H9 (cell line): ENCODE measurements at regions not wholly inside any gene's neighbourhood (a gene's known extent, or its start where the extent isn't known, plus 50 kb on each side); places are given as distances from the start of the nearest gene placed in this dataset.

Source experiments
- DNase-seq: peaks from one replicate; pipeline ENCODE4 v3.0.0-alpha.2; 2017
- H2AFZ ChIP-seq: one replicate; pipeline ENCODE4 v1.6.1; 2013; ENCODE audit warnings: mild to moderate bottlenecking, low read length, control low read depth, moderate library complexity
- H2AK5ac ChIP-seq: 2 replicates; pipeline ENCODE4 v1.6.1; 2013; ENCODE audit warnings: low read length, control low read depth, mixed read lengths; ENCODE audit not compliant: insufficient read length
- H2BK120ac ChIP-seq: one replicate; pipeline ENCODE4 v1.6.1; 2013; ENCODE audit warnings: low read depth, mild to moderate bottlenecking, low read length, control low read depth, inconsistent platforms; ENCODE audit not compliant: poor library complexity, severe bottlenecking
- H2BK12ac ChIP-seq: 2 replicates; pipeline ENCODE4 v1.6.1; 2013; ENCODE audit warnings: low read length, control low read depth, mixed read lengths, low read depth; ENCODE audit not compliant: insufficient read length
- H2BK15ac ChIP-seq: 2 replicates; pipeline ENCODE4 v1.6.1; 2013; ENCODE audit warnings: low read depth, low read length, control low read depth
- H2BK20ac ChIP-seq: one replicate; pipeline ENCODE4 v1.6.1; 2013; ENCODE audit warnings: low read depth, mild to moderate bottlenecking, low read length, control low read depth, inconsistent platforms; ENCODE audit not compliant: poor library complexity, severe bottlenecking
- H2BK5ac ChIP-seq: 2 replicates; pipeline ENCODE4 v1.6.1; 2013; ENCODE audit warnings: low read length, control low read depth, mixed read lengths; ENCODE audit not compliant: insufficient read length
- H3K14ac ChIP-seq: 2 replicates; pipeline ENCODE4 v1.6.1; 2013; ENCODE audit warnings: low read length, control low read depth; ENCODE audit not compliant: insufficient read depth
- H3K18ac ChIP-seq: 2 replicates; pipeline ENCODE4 v1.6.1; 2013; ENCODE audit warnings: low read depth, mild to moderate bottlenecking, mixed read lengths, low read length, control low read depth; ENCODE audit not compliant: insufficient read length
- H3K23ac ChIP-seq: 2 replicates; pipeline ENCODE4 v1.6.1; 2013; ENCODE audit warnings: low read length, control low read depth, mixed read lengths, low read depth; ENCODE audit not compliant: insufficient read length
- H3K23me2 ChIP-seq: 2 replicates; pipeline ENCODE4 v1.6.1; 2013; ENCODE audit warnings: low read depth, mild to moderate bottlenecking, mixed read lengths, low read length, control low read depth; ENCODE audit not compliant: insufficient read length, poor library complexity, severe bottlenecking
- H3K27ac ChIP-seq: 2 replicates; pipeline ENCODE4 v1.5.1; 2013; ENCODE audit warnings: low read length, control low read depth, mixed read lengths, low read depth; ENCODE audit not compliant: insufficient read length
- H3K27me3 ChIP-seq: 2 replicates; pipeline ENCODE4 v1.6.1; 2013; ENCODE audit warnings: low read length, control low read depth, inconsistent platforms; ENCODE audit not compliant: insufficient read depth
- H3K4ac ChIP-seq: 2 replicates; pipeline ENCODE4 v1.6.1; 2013; ENCODE audit warnings: low read depth, mild to moderate bottlenecking, control low read depth, inconsistent platforms, low read length, moderate library complexity
- H3K4me1 ChIP-seq: 2 replicates; pipeline ENCODE4 v1.6.1; 2013; ENCODE audit warnings: low read length, control low read depth, inconsistent platforms; ENCODE audit not compliant: insufficient read depth
- H3K4me2 ChIP-seq: 2 replicates; pipeline ENCODE4 v1.6.1; 2013; ENCODE audit warnings: low read length, control low read depth, mixed read lengths; ENCODE audit not compliant: insufficient read length, insufficient read depth
- H3K56ac ChIP-seq: 2 replicates; pipeline ENCODE4 v1.6.1; 2013; ENCODE audit warnings: low read depth, mild to moderate bottlenecking, mixed read lengths, low read length, control low read depth; ENCODE audit not compliant: insufficient read length
- H3K79me1 ChIP-seq: 2 replicates; pipeline ENCODE4 v1.6.1; 2013; ENCODE audit warnings: low read depth, mild to moderate bottlenecking, moderate library complexity, low read length, control low read depth, inconsistent platforms; ENCODE audit not compliant: insufficient read depth, poor library complexity, severe bottlenecking
- H3K79me2 ChIP-seq: 2 replicates; pipeline ENCODE4 v1.6.1; 2013; ENCODE audit warnings: low read length, control low read depth, inconsistent platforms; ENCODE audit not compliant: insufficient read depth
- H3K9ac ChIP-seq: 2 replicates; pipeline ENCODE4 v1.6.1; 2013; ENCODE audit warnings: low read length, control low read depth, mixed read lengths; ENCODE audit not compliant: insufficient read length; ENCODE audit errors: extremely low read depth
- H3K9me3 ChIP-seq: one replicate; pipeline ENCODE4 v1.6.1; 2013; ENCODE audit warnings: low read depth, low read length, inconsistent platforms; ENCODE audit not compliant: control insufficient read depth
- H3T11ph ChIP-seq: one replicate; pipeline ENCODE4 v1.6.1; 2013; ENCODE audit warnings: mild to moderate bottlenecking, low read length, control low read depth, inconsistent platforms
- H4K20me1 ChIP-seq: one replicate; pipeline ENCODE4 v1.6.1; 2013; ENCODE audit not compliant: control insufficient read depth, insufficient read length, insufficient read depth
- H4K5ac ChIP-seq: 2 replicates; pipeline ENCODE4 v1.6.1; 2013; ENCODE audit warnings: low read depth, mild to moderate bottlenecking, mixed read lengths, low read length, control low read depth; ENCODE audit not compliant: insufficient read length
- H4K8ac ChIP-seq: replicated peaks from 2 replicates; pipeline ENCODE4 v1.6.1; 2013; ENCODE audit warnings: low read length, control low read depth, mixed read lengths, low read depth; ENCODE audit not compliant: insufficient read length
- H4K91ac ChIP-seq: 2 replicates; pipeline ENCODE4 v1.6.1; 2013; ENCODE audit warnings: low read depth, mild to moderate bottlenecking, moderate library complexity, mixed read lengths, low read length, control low read depth; ENCODE audit not compliant: insufficient read length
- H3K27ac Mint-ChIP-seq, 3 experiments: 2 replicates in 2 of 3; 3 replicates in 1 of 3; pipeline ENCODE4 v1.8.0; 2020 to 2021; ENCODE audit warnings: mixed read lengths in 3 of 3, mild to moderate bottlenecking in 1 of 3, moderate library complexity in 1 of 3
- H3K27me3 Mint-ChIP-seq: 2 replicates; pipeline ENCODE4 v1.8.0; 2021; ENCODE audit warnings: low read depth, mild to moderate bottlenecking, moderate library complexity, mixed read lengths
- H3K36me3 Mint-ChIP-seq, 3 experiments: 2 replicates in 2 of 3; 3 replicates in 1 of 3; pipeline ENCODE4 v1.8.0; 2020 to 2021; ENCODE audit warnings: low read depth in 3 of 3, mixed read lengths in 3 of 3; ENCODE audit not compliant: insufficient read depth in 1 of 3
- H3K4me1 Mint-ChIP-seq, 2 experiments: 2 replicates each; pipeline ENCODE4 v1.8.0; 2020; ENCODE audit warnings: mixed read lengths in 2 of 2
- H3K4me3 Mint-ChIP-seq, 2 experiments: 2 replicates in 1 of 2; 3 replicates in 1 of 2; pipeline ENCODE4 v1.8.0; 2020 to 2021; ENCODE audit warnings: mild to moderate bottlenecking in 2 of 2, mixed read lengths in 2 of 2, moderate library complexity in 1 of 2
- H3K9me3 Mint-ChIP-seq, 2 experiments: 2 replicates in 1 of 2; 3 replicates in 1 of 2; pipeline ENCODE4 v1.8.0; 2020; ENCODE audit warnings: mild to moderate bottlenecking in 2 of 2, mixed read lengths in 2 of 2, moderate library complexity in 1 of 2
- WGBS: extraction: QIAGEN DNeasy Blood & Tissue Kit; methylation state at CpG from one replicate; pipeline ENCODE4 v1.1.7; 2013; ENCODE audit warnings: missing lambda C conversion rate, low lambda C conversion rate, mixed read lengths; ENCODE audit not compliant: insufficient read length; ENCODE audit errors: extremely low coverage; 5-methylcytosine and 5-hydroxymethylcytosine counted together
- TF ChIP-seq, protein P1 (sequence below): fragments of 200-600 bp; sonication (generic); conservative IDR thresholded peaks from 3 replicates; pipeline ENCODE4 v1.8.0; 2021; ENCODE audit warnings: antibody characterized with exemption, mild to moderate bottlenecking

DNA sequence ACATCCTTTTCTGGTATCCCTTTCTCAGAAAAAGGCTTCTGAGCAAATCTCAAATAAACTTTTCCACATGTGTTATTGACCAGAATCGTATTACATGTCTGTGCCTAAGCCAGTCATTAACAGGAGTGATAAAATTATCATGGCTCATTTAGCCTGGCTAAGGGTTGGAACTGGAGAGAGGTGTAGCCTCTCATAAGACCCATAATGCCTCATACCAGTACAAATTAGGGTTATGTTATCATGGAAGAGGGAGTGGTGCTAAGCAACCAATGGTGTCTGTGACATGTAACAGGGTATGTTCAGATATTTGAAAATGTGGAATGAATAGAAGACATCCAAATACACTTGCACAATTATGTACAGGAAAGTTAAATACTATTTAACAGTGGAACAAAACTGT lies 99.6 kb upstream of the CCDC160 start:
- Histone ChIP-seq H2AK5ac (no peak overlapping the region), H3K79me2 (no peaks in the 10 kb centered on the region), H2BK12ac (no peak overlapping the region), H2BK120ac (no peak overlapping the region), H3K79me1 (no peaks in the 10 kb centered on the region), H3K27ac (no peak overlapping the region), H3K56ac (no peak overlapping the region), H4K8ac (no peak overlapping the region), H4K91ac (no peak overlapping the region), H3K4ac (no peak overlapping the region), H3K18ac (no peak overlapping the region), H3K23ac (no peak overlapping the region), H3K4me2 (no peak overlapping the region), H2BK20ac (no peak overlapping the region), H3T11ph (no peak overlapping the region), H3K9me3 (no peaks in the 10 kb centered on the region), H4K20me1 (no peaks in the 10 kb centered on the region), H3K27me3 (no peaks in the 10 kb centered on the region), H3K14ac (no peak overlapping the region), H3K4me1 (0 out of 2 replicates have a peak, but pooled peaks cover 2% of the 10 kb centered on the region), H2AFZ (no peak overlapping the region), H3K9ac (no peak overlapping the region), H2BK15ac (no peak overlapping the region), H3K23me2 (no peaks in the 10 kb centered on the region), H2BK5ac (no peak overlapping the region), H4K5ac (no peak overlapping the region)
- peaks cover 7 to 8% of the 10 kb centered on the region in 2 experiments for H3K4me1 Mint-ChIP-seq
- H3K9me3 Mint-ChIP-seq: peaks cover 0 to 8% of the 10 kb centered on the region in 2 experiments; a peak in 2 of 5 replicates
- TF ChIP-seq, protein P1, sequence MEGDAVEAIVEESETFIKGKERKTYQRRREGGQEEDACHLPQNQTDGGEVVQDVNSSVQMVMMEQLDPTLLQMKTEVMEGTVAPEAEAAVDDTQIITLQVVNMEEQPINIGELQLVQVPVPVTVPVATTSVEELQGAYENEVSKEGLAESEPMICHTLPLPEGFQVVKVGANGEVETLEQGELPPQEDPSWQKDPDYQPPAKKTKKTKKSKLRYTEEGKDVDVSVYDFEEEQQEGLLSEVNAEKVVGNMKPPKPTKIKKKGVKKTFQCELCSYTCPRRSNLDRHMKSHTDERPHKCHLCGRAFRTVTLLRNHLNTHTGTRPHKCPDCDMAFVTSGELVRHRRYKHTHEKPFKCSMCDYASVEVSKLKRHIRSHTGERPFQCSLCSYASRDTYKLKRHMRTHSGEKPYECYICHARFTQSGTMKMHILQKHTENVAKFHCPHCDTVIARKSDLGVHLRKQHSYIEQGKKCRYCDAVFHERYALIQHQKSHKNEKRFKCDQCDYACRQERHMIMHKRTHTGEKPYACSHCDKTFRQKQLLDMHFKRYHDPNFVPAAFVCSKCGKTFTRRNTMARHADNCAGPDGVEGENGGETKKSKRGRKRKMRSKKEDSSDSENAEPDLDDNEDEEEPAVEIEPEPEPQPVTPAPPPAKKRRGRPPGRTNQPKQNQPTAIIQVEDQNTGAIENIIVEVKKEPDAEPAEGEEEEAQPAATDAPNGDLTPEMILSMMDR: no peak
- no peaks in the 10 kb centered on the region for H3K27me3 Mint-ChIP-seq
- no peaks in the 10 kb centered on the region for H3K36me3 Mint-ChIP-seq
- no peak overlapping the region for H3K4me3 Mint-ChIP-seq
- H3K27ac Mint-ChIP-seq: no peak overlapping the region
- no CpG with 5 or more reads among the region's 1 CpG for WGBS
- DNase-seq: no peak
